BJ (cell line): ENCODE measurements at regions not wholly inside any gene's neighbourhood (a gene's known extent, or its start where the extent isn't known, plus 50 kb on each side); places are given as distances from the start of the nearest gene placed in this dataset.

Experiments
- CTCF ChIA-PET: fragments of 350-600 bp; formaldehyde crosslinking; extraction: SDS; loops from one replicate; lab custom pipeline; 2021; ENCODE audit warnings: antibody characterized with exemption, inconsistent platforms; lab: Yijun Ruan, JAX
- POLR2A ChIA-PET: fragments of 300-600 bp; sonication (Branson Sonifier 250); formaldehyde crosslinking; extraction: SDS; loops from one replicate; lab custom pipeline; 2021; ENCODE audit warnings: antibody characterized with exemption; lab: Charles Lee
- DNase-seq: peaks from one replicate; pipeline ENCODE4 v3.0.0-alpha.2; 2011; ENCODE audit warnings: low read depth
- H3K27me3 ChIP-seq: 2 replicates; pipeline ENCODE4 v1.6.0; 2011; ENCODE audit warnings: low read length; ENCODE audit not compliant: control insufficient read depth, insufficient read depth
- H3K36me3 ChIP-seq: 2 replicates; pipeline ENCODE4 v1.5.1; 2011; ENCODE audit warnings: low read length; ENCODE audit not compliant: control insufficient read depth, insufficient read depth
- H3K4me3 ChIP-seq: 2 replicates; pipeline ENCODE4 v1.5.1; 2011; ENCODE audit warnings: low read depth, mild to moderate bottlenecking, control low read depth, low read length
- CTCF ChIP-seq: IDR thresholded peaks from 2 replicates; pipeline ENCODE4 v1.5.1; 2011; ENCODE audit warnings: low read depth, mild to moderate bottlenecking, control low read depth, inconsistent platforms, low read length, moderate library complexity; ENCODE audit not compliant: insufficient read depth

GRCh38 chr18:66695281-66695680, 91.4 kb upstream of the CDH19 start:
- no peak overlapping the region for H3K4me3 ChIP-seq
- DNase-seq = no peak
- ChIA-PET CTCF (no interaction called here), POLR2A (no interaction called here)
- no peaks in the 10 kb centered on the region for H3K27me3 ChIP-seq
- H3K36me3 ChIP-seq = no peaks in the 10 kb centered on the region
- TF ChIP-seq CTCF = no peak

GRCh38 chr18:66694852-66695251, 91.0 kb upstream of the CDH19 start:
- no peaks in the 10 kb centered on the region for H3K36me3 ChIP-seq
- POLR2A ChIA-PET = no interaction called here

GRCh38 chr18:66687635-66688034, 83.7 kb upstream of the CDH19 start:
- Histone ChIP-seq H3K4me3 (no peak overlapping the region), H3K36me3 (no peaks in the 10 kb centered on the region), H3K27me3 (no peaks in the 10 kb centered on the region)
- DNase-seq = no peak
- ChIA-PET CTCF (no interaction called here), POLR2A (no interaction called here)
- no peak for TF ChIP-seq CTCF

More at GRCh38 chr18:66694852-66695251, 91.0 kb upstream of the CDH19 start:
- H3K27me3 ChIP-seq = no peaks in the 10 kb centered on the region
- no peak overlapping the region for H3K4me3 ChIP-seq
- no peak for TF ChIP-seq CTCF
- CTCF ChIA-PET = no interaction called here
- DNase-seq = no peak

- ChIA-PET CTCF (no interaction called here), POLR2A (no interaction called here)
- Histone ChIP-seq H3K4me3 (no peak overlapping the region), H3K27me3 (no peaks in the 10 kb centered on the region), H3K36me3 (no peaks in the 10 kb centered on the region)
- no peak for TF ChIP-seq CTCF
- no peak for DNase-seq
Measured at GRCh38 chr18:66682855-66683322, 79.0 kb upstream of the CDH19 start.

- no peaks in the 10 kb centered on the region for H3K27me3 ChIP-seq
- H3K4me3 ChIP-seq = no peak overlapping the region
- ChIA-PET CTCF (no interaction called here), POLR2A (no interaction called here)
- H3K36me3 ChIP-seq = no peaks in the 10 kb centered on the region
- no peak for DNase-seq
- TF ChIP-seq CTCF = no peak
Measured at GRCh38 chr18:66676699-66677098, 72.8 kb upstream of the CDH19 start.
